Thymus (tissue), 11 donors: ENCODE measurements at regions not wholly inside any gene's neighbourhood (a gene's known extent, or its start where the extent isn't known, plus 50 kb on each side); places are given as distances from the start of the nearest gene placed in this dataset.

Experiments used
- DNase-seq, 9 donors: peaks; one replicate each; pipeline ENCODE4 v3.0.0-alpha.2; 2013; ENCODE audit warnings: low spot score in 9 of 9, low read depth in 6 of 9, missing footprints in 1 of 9
- H3K27ac ChIP-seq, 2 donors: one replicate each; pipeline ENCODE4 v1.5.1; 2013; ENCODE audit warnings: control low read depth in 1 of 2, low read depth in 1 of 2, low read length in 1 of 2, mild to moderate bottlenecking in 1 of 2, moderate library complexity in 1 of 2
- H3K27me3 ChIP-seq, 2 donors: one replicate each; pipeline ENCODE4 v1.5.1; 2013; ENCODE audit warnings: low read length in 1 of 2; ENCODE audit not compliant: control insufficient read depth in 2 of 2, insufficient read depth in 1 of 2
- H3K36me3 ChIP-seq, 2 donors: one replicate each; pipeline ENCODE4 v1.5.1; 2013; ENCODE audit warnings: low read length in 1 of 2, mild to moderate bottlenecking in 1 of 2, moderate library complexity in 1 of 2; ENCODE audit not compliant: control insufficient read depth in 2 of 2, insufficient read depth in 2 of 2
- H3K4me1 ChIP-seq, 2 donors: one replicate each; pipeline ENCODE4 v1.5.1; 2013; ENCODE audit warnings: low read length in 2 of 2; ENCODE audit not compliant: control insufficient read depth in 2 of 2, insufficient read depth in 2 of 2
- H3K4me3 ChIP-seq, 2 donors: one replicate each; pipeline ENCODE4 v1.5.1; 2013; ENCODE audit warnings: low read length in 2 of 2, control low read depth in 1 of 2, mild to moderate bottlenecking in 1 of 2
- H3K9me3 ChIP-seq, 2 donors: one replicate each; pipeline ENCODE4 v1.5.1; 2013; ENCODE audit warnings: low read length in 1 of 2, mild to moderate bottlenecking in 1 of 2; ENCODE audit not compliant: control insufficient read depth in 2 of 2, insufficient read depth in 1 of 2
- WGBS: extraction: QIAGEN DNeasy Blood & Tissue Kit; methylation state at CpG from one replicate; pipeline ENCODE4 v1.1.7; 2013; 5-methylcytosine and 5-hydroxymethylcytosine counted together
- donor health status: healthy.

DNA sequence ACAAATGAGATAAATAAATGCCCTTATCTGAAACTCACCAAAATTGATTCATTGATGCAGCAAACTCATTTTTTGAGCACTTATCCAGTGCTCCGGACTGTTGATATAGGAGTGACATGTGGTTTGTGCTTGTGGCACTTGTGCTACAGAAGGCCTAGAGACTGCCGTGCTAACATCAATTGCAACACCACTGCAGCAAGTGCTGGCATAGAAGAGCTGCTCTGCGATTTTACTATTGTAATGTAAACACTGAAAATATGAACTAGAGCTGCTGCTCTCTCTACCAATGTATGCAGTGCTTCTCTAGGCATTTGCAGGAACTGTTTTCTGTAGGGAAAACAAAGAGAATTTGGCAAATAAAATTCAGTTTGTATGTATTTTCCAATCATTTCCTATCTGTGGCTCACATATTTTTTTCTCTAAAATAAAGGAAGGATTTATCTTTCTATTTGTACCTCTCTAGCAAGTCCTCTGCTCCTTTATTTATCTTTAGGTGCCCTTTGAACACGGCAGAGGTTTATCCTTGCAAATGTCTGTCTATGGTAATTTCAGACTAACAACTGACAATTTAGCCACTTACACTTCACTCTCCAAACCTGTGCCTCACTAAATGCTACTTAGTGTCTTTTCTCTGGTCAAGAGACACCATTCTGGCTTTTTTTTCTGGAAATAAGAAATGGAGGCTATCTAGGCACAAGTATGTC, 409.5 kb upstream of the ADGRL2 start:
- DNase-seq = no peak
- Histone ChIP-seq H3K27ac (no peak overlapping the region), H3K9me3 (no peaks in the 10 kb centered on the region), H3K27me3 (no peaks in the 10 kb centered on the region), H3K4me1 (no peaks in the 10 kb centered on the region), H3K36me3 (no peaks in the 10 kb centered on the region), H3K4me3 (no peak overlapping the region)
- 94% methylated on average over 4 of the region's 4 CpGs for WGBS

DNA sequence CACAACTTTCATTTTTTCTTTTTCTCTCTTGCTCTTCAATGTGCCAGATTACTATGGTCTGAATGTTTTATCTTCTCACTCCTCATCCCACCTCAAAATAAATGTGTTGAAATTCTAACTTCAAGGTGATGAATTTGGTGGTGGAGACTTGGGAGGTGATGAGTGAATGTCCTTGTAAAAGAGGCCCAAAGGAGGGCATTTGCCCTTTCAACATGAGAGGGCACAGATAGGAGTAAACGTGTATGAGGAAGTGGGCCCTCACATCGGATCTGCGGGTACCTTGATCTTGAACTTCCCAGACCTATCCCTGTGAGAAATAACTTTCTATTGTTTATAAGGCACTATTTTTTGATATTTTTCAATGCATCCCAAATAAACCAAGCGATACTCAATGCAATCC, 412.3 kb upstream of the ADGRL2 start:
- H3K4me3 ChIP-seq = no peak overlapping the region
- H3K4me1 ChIP-seq = no peaks in the 10 kb centered on the region
- no peak for DNase-seq
- WGBS = 95% methylated on average over 4 of the region's 4 CpGs
- no peaks in the 10 kb centered on the region for H3K27me3 ChIP-seq
- no peaks in the 10 kb centered on the region for H3K36me3 ChIP-seq
- H3K27ac ChIP-seq = no peak overlapping the region
- H3K9me3 ChIP-seq = no peaks in the 10 kb centered on the region

DNA sequence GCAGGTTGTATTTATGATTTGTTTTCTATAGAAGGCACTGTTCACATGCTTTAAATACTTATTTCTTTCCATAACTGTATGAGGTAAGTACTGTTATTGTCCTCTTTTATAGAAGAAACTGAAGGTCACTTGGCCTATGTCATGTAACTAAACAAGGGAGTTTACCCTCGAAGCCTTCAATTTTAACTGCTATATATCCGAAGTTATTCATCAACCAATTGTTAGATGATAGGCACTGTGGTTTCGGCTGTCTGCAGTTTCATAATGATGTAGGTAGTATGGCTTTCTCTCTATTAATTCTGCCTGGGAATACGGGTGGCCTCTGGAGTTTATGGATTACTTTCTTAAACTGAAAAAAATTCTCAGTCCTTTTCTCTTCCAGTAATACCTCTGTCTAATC, 413.3 kb upstream of the ADGRL2 start:
- H3K4me3 ChIP-seq = no peak overlapping the region
- WGBS = 92% methylated on average over 4 of the region's 4 CpGs
- H3K27ac ChIP-seq = no peak overlapping the region
- no peaks in the 10 kb centered on the region for H3K9me3 ChIP-seq
- no peaks in the 10 kb centered on the region for H3K4me1 ChIP-seq
- H3K36me3 ChIP-seq = no peaks in the 10 kb centered on the region
- DNase-seq = no peak
- H3K27me3 ChIP-seq = no peaks in the 10 kb centered on the region

DNA sequence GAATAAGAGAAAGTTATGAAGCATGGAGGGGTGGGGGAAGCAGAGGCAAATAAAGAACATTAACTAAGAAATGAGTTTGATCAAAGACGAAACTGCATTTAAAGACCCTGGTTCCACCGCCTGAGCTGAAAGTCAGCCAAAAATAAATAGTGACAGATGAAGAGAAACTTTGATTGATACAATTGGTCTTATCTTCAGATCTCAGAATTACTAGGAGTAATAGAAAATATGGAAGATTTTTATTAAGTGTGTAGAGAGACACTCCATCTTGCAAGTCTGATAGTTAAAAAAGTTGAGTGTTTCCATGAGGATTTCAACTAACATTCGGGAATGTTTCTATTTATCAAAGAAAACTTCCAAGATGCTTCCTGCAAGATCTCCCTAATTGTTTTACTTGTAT, 418.2 kb upstream of the ADGRL2 start:
- Histone ChIP-seq H3K27ac (no peak overlapping the region), H3K4me1 (no peaks in the 10 kb centered on the region), H3K36me3 (no peaks in the 10 kb centered on the region), H3K27me3 (no peaks in the 10 kb centered on the region), H3K4me3 (no peak overlapping the region), H3K9me3 (no peaks in the 10 kb centered on the region)
- no peak for DNase-seq
- WGBS = 99% methylated on average over 3 of the region's 3 CpGs

DNA sequence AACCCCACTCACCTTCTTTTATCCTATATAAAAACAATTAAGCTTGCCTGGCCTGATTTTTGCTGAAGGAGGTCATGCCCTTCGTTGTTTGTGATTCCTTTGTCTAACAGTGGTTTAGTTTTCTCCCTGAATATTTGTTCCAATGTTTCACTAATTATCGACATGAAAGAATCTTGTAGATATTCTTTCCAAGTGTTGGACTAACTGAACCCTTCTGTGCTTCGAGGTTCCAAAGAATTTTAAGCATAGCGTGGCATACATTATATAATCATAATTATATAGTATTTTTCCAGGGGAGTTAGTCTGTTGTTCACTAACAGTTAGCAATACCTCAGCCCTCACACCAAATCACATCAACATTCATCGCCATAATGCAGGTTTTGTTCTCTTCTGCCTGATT, 418.9 kb upstream of the ADGRL2 start:
- no peak for DNase-seq
- no peak overlapping the region for H3K27ac ChIP-seq
- H3K4me1 ChIP-seq = no peaks in the 10 kb centered on the region
- H3K4me3 ChIP-seq = no peak overlapping the region
- H3K36me3 ChIP-seq = no peaks in the 10 kb centered on the region
- no peaks in the 10 kb centered on the region for H3K27me3 ChIP-seq
- no peaks in the 10 kb centered on the region for H3K9me3 ChIP-seq
- 95% methylated on average over 5 of the region's 5 CpGs for WGBS

DNA sequence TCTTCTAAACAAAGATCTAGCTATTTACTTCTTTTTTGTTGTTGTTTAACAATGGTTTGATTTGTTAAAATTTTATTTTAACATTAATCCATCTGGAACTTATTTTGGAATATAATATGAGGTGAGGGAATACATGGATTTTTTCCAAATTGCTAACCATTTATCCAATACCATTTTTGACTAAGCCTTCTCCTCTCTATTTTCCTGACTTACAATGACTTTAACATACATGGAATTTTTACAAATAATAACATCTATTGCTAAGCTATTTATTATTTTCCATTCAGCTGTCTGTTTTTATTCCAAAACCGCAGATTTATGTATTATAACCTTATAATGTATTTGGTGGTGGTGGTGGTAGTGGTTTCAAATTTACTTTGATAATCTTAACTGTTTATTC, 420.3 kb upstream of the ADGRL2 start:
- H3K27ac ChIP-seq = no peak overlapping the region
- H3K4me1 ChIP-seq = no peaks in the 10 kb centered on the region
- H3K36me3 ChIP-seq = no peaks in the 10 kb centered on the region
- H3K4me3 ChIP-seq = no peak overlapping the region
- H3K9me3 ChIP-seq = no peaks in the 10 kb centered on the region
- no peak for DNase-seq
- no peaks in the 10 kb centered on the region for H3K27me3 ChIP-seq
- 95% methylated on average over 1 of the region's 1 CpG for WGBS

DNA sequence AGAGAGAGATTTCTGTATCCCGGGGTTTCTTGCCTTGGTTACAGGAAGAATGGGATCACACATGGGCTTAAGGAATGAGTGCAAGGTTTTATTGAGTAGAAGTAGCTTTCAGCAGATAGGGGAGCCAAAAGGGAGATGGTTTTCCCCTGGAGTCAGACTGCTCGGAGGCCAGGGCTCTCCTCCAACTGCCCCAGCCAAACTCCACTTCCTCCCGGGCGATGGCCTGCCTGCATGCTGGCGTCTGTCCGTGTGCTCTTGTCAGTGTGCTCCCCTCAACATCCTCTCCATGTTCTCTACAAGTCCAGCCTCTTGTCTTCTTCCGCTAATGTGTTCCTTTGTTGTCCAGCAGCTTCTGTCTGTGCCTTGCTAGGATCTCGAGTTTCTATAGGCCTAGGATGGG, 421.3 kb upstream of the ADGRL2 start:
- WGBS = 96% methylated on average over 8 of the region's 8 CpGs
- Histone ChIP-seq H3K4me1 (no peaks in the 10 kb centered on the region), H3K9me3 (no peaks in the 10 kb centered on the region), H3K27ac (no peak overlapping the region), H3K36me3 (no peaks in the 10 kb centered on the region), H3K4me3 (no peak overlapping the region), H3K27me3 (no peaks in the 10 kb centered on the region)
- no peak for DNase-seq

DNA sequence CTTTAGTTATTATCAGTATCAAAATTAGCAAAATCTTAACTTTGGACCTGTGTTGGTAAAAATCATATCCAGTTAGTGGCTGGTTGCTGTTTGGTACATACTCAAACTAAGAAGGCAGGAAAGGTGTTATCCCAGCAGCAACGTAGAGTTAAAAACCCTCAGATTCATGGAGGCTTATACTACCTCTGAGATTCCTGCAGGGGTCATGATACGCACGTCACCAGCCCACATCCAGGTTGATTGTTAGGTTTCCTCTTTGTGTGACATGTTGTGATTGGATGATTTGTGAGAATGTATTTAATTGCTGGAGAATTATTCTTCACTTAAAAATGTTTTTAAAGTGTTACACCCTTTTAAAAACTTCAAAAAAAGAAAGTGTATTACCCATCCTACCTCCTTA, 423.3 kb upstream of the ADGRL2 start:
- DNase-seq = no peak
- Histone ChIP-seq H3K27ac (no peak overlapping the region), H3K4me1 (no peaks in the 10 kb centered on the region), H3K9me3 (no peaks in the 10 kb centered on the region), H3K4me3 (no peak overlapping the region), H3K36me3 (no peaks in the 10 kb centered on the region), H3K27me3 (no peaks in the 10 kb centered on the region)
- WGBS = 87% methylated on average over 3 of the region's 3 CpGs

DNA sequence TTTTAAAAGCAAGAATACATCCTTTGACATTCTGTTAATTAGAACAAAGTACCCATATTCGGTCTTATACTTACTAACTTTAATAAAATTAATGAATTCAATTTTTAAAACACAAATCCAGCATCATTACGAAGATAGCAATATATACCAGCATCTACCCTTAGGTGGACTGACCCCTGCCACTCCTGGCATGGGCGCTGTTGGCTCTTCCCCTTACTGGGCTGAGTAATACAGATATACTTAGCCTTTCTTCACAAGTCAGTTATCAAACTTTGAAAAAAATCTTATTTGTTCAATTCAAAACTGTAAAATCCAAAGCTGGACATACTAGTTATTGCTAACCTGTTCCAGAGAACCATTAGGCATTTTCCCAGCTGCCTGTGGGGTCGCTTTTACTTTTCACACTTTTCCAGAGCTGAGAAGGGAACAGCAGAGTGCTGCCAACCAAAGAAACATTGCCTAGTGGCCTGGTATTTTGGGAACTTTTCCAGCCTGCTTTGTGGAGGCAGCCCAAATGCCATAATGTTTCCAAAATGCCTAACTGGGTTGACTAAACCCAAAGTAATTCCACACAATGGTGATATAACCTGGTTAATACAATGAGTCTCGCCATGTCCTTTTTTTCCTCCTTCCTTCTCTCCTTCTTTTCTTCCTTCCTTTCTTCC, 424.7 kb upstream of the ADGRL2 start:
- H3K9me3 ChIP-seq = no peaks in the 10 kb centered on the region
- no peak overlapping the region for H3K27ac ChIP-seq
- H3K36me3 ChIP-seq = no peaks in the 10 kb centered on the region
- H3K27me3 ChIP-seq = no peaks in the 10 kb centered on the region
- no peak for DNase-seq
- no peak overlapping the region for H3K4me3 ChIP-seq
- WGBS = 93% methylated on average over 5 of the region's 5 CpGs
- no peaks in the 10 kb centered on the region for H3K4me1 ChIP-seq
